ENCODE measurements at regions not wholly inside any gene's neighbourhood (a gene's known extent, or its start where the extent isn't known, plus 50 kb on each side); places are given as distances from the start of the nearest gene placed in this dataset.
"Not testable (repeated sequence)": the region's sequence is repeated elsewhere in the genome, so short reads cannot be mapped to it uniquely, and the experiment has no call there.

GRCh38 chr12:124646385-124647230 is 79.2 kb upstream of the NCOR2 start:
- no peak overlapping the region for H3K4me2 ChIP-seq (ENCODE audit: control insufficient read depth, extremely low read depth, insufficient read depth, low read depth, low read length)
- H3K79me2 ChIP-seq (ENCODE audit: control insufficient read depth, insufficient read depth, low read length) = no peaks in the 10 kb centered on the region
- H4K20me1 ChIP-seq (ENCODE audit: control insufficient read depth, extremely low read depth, insufficient read depth, low read length) = no peaks in the 10 kb centered on the region
- FAIRE-seq (no peak), DNase-seq (ENCODE audit: low read depth, low spot score) (no peak)
- H3K9me1 ChIP-seq (ENCODE audit: control insufficient read depth, extremely low read depth, insufficient read depth, low read length) = no peaks in the 10 kb centered on the region
- no peak overlapping the region for H3K4me3 ChIP-seq (ENCODE audit: control insufficient read depth in 2 of 3, extremely low read depth in 1 of 3, insufficient read depth in 2 of 3, low read depth in 1 of 3, low read length in 3 of 3)
- H3K27ac ChIP-seq (ENCODE audit: control insufficient read depth, insufficient read depth, low read length) = no peak overlapping the region
- no peaks in the 10 kb centered on the region for H3K36me3 ChIP-seq (ENCODE audit: control insufficient read depth in 2 of 2, extremely low read depth in 1 of 2, insufficient read depth in 2 of 2, low read length in 2 of 2)
- dilution Hi-C loops (cut with MboI; ENCODE audit: extremely low pct_ligation_motif_present, low sequenced_read_pairs) = no loop called here
- no peak overlapping the region for H3K9ac ChIP-seq (ENCODE audit: control insufficient read depth, extremely low read depth, insufficient read depth, low read length)
- TF ChIP-seq EZH2 (IDR thresholded peaks at IDR 0.05; ENCODE audit: low read length) = no peak
- TF ChIP-seq, protein P1, sequence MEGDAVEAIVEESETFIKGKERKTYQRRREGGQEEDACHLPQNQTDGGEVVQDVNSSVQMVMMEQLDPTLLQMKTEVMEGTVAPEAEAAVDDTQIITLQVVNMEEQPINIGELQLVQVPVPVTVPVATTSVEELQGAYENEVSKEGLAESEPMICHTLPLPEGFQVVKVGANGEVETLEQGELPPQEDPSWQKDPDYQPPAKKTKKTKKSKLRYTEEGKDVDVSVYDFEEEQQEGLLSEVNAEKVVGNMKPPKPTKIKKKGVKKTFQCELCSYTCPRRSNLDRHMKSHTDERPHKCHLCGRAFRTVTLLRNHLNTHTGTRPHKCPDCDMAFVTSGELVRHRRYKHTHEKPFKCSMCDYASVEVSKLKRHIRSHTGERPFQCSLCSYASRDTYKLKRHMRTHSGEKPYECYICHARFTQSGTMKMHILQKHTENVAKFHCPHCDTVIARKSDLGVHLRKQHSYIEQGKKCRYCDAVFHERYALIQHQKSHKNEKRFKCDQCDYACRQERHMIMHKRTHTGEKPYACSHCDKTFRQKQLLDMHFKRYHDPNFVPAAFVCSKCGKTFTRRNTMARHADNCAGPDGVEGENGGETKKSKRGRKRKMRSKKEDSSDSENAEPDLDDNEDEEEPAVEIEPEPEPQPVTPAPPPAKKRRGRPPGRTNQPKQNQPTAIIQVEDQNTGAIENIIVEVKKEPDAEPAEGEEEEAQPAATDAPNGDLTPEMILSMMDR (optimal IDR thresholded peaks at IDR 0.05 in 1 of 3, IDR thresholded peaks at IDR 0.05 in 1 of 3, conservative IDR thresholded peaks at IDR 0.05 in 1 of 3; ENCODE audit: extremely low read depth in 1 of 3, insufficient read depth in 2 of 3, low read length in 3 of 3) = no peak
- no peak overlapping the region for H2AFZ ChIP-seq (ENCODE audit: control insufficient read depth, low read length)
- peaks cover 3% of the 10 kb centered on the region for H3K27me3 ChIP-seq (ENCODE audit: control insufficient read depth, extremely low read depth, insufficient read depth, low read length)
- peaks cover 5% of the 10 kb centered on the region for H3K9me3 ChIP-seq (ENCODE audit: control insufficient read depth, low read depth, low read length)
- no peaks in the 10 kb centered on the region for H3K4me1 ChIP-seq (ENCODE audit: control insufficient read depth, extremely low read depth, insufficient read depth, low read length)

DNA sequence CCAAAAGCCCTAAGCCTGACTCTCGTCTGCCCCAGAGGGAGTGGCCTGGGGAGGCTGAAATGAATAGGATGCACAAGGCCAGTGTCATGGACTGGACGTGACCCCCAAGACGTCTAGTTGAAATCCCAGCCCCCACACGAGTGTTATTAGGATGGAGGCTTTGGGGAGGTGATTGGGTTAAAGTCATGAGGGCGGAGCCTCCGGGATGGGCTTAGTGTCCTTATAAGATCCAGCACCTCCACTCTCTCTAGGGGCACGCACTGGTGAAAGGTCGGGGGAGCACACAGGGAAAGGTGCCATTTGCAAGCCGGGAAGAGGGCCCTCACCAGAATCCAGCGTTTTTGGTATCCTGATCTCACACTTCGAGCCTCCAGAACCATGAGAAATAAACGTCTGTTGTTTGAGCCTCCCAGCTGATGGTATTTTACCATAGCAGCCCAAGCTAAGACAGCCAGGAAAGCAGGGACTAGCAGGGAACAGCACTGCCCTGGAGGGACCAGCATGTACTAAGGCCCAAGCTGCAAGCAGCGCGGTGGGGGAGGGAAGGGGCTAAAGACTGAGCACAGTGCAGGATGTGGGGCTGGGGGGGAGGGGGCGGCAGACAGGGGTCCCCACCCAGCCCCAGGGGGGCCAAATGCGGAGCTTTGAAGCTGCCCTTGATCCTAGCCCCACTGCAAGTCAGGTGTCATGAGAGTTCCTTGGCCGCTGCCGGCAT is 78.3 kb upstream of the NCOR2 start:
- H3K9me1 ChIP-seq (ENCODE audit: control insufficient read depth, extremely low read depth, insufficient read depth, low read length) = no peaks in the 10 kb centered on the region
- no peak overlapping the region for H3K4me2 ChIP-seq (ENCODE audit: control insufficient read depth, extremely low read depth, insufficient read depth, low read depth, low read length)
- no peak overlapping the region for H3K27ac ChIP-seq (ENCODE audit: control insufficient read depth, insufficient read depth, low read length)
- no peaks in the 10 kb centered on the region for H3K27me3 ChIP-seq (ENCODE audit: control insufficient read depth, extremely low read depth, insufficient read depth, low read length)
- H4K20me1 ChIP-seq (ENCODE audit: control insufficient read depth, extremely low read depth, insufficient read depth, low read length) = no peaks in the 10 kb centered on the region
- no peaks in the 10 kb centered on the region for H3K79me2 ChIP-seq (ENCODE audit: control insufficient read depth, insufficient read depth, low read length)
- dilution Hi-C loops (cut with MboI; ENCODE audit: extremely low pct_ligation_motif_present, low sequenced_read_pairs) = no loop called here
- no peak overlapping the region for H3K4me3 ChIP-seq (ENCODE audit: control insufficient read depth in 2 of 3, extremely low read depth in 1 of 3, insufficient read depth in 2 of 3, low read depth in 1 of 3, low read length in 3 of 3)
- H3K36me3 ChIP-seq (ENCODE audit: control insufficient read depth in 2 of 2, extremely low read depth in 1 of 2, insufficient read depth in 2 of 2, low read length in 2 of 2) = no peaks in the 10 kb centered on the region
- no peak for FAIRE-seq
- H2AFZ ChIP-seq (ENCODE audit: control insufficient read depth, low read length) = no peak overlapping the region
- no peak for TF ChIP-seq EZH2 (IDR thresholded peaks at IDR 0.05; ENCODE audit: low read length)
- TF ChIP-seq, protein P1 (optimal IDR thresholded peaks at IDR 0.05 in 1 of 3, IDR thresholded peaks at IDR 0.05 in 1 of 3, conservative IDR thresholded peaks at IDR 0.05 in 1 of 3; ENCODE audit: extremely low read depth in 1 of 3, insufficient read depth in 2 of 3, low read length in 3 of 3) = no peak
- no peak for DNase-seq (ENCODE audit: low read depth, low spot score)
- no peak overlapping the region for H3K9ac ChIP-seq (ENCODE audit: control insufficient read depth, extremely low read depth, insufficient read depth, low read length)
- peaks cover 5% of the 10 kb centered on the region for H3K9me3 ChIP-seq (ENCODE audit: control insufficient read depth, low read depth, low read length)
- no peaks in the 10 kb centered on the region for H3K4me1 ChIP-seq (ENCODE audit: control insufficient read depth, extremely low read depth, insufficient read depth, low read length)

- dilution Hi-C loops (cut with MboI; ENCODE audit: extremely low pct_ligation_motif_present, low sequenced_read_pairs); FAIRE-seq: not testable (repeated sequence)
Observed at GRCh38 chr12:124643768-124644167, 76.4 kb upstream of the NCOR2 start.

More at GRCh38 chr12:124643768-124644167, 76.4 kb upstream of the NCOR2 start:
- H3K9me1 ChIP-seq (ENCODE audit: control insufficient read depth, extremely low read depth, insufficient read depth, low read length); H2AFZ ChIP-seq (ENCODE audit: control insufficient read depth, low read length); H4K20me1 ChIP-seq (ENCODE audit: control insufficient read depth, extremely low read depth, insufficient read depth, low read length); H3K36me3 ChIP-seq (ENCODE audit: control insufficient read depth in 2 of 2, extremely low read depth in 1 of 2, insufficient read depth in 2 of 2, low read length in 2 of 2); H3K27me3 ChIP-seq (ENCODE audit: control insufficient read depth, extremely low read depth, insufficient read depth, low read length); H3K4me2 ChIP-seq (ENCODE audit: control insufficient read depth, extremely low read depth, insufficient read depth, low read depth, low read length); H3K79me2 ChIP-seq (ENCODE audit: control insufficient read depth, insufficient read depth, low read length); H3K4me3 ChIP-seq (ENCODE audit: control insufficient read depth in 2 of 3, extremely low read depth in 1 of 3, insufficient read depth in 2 of 3, low read depth in 1 of 3, low read length in 3 of 3); H3K27ac ChIP-seq (ENCODE audit: control insufficient read depth, insufficient read depth, low read length); H3K9me3 ChIP-seq (ENCODE audit: control insufficient read depth, low read depth, low read length); H3K9ac ChIP-seq (ENCODE audit: control insufficient read depth, extremely low read depth, insufficient read depth, low read length); DNase-seq (ENCODE audit: low read depth, low spot score): not testable (repeated sequence)
- H3K4me1 ChIP-seq (ENCODE audit: control insufficient read depth, extremely low read depth, insufficient read depth, low read length) = peaks cover 14% of the 10 kb centered on the region
